Mesenchymal stem cell (in vitro differentiated cells and primary cell): ENCODE measurements at regions not wholly inside any gene's neighbourhood (a gene's known extent, or its start where the extent isn't known, plus 50 kb on each side); places are given as distances from the start of the nearest gene placed in this dataset.

Experiments
- DNase-seq: peaks from one replicate; pipeline ENCODE4 v3.0.0-alpha.2; 2013
- H2AFZ ChIP-seq: one replicate; pipeline ENCODE4 v1.6.1; 2013; ENCODE audit warnings: low read depth, mild to moderate bottlenecking, control low read depth, inconsistent platforms, low read length, moderate library complexity
- H2AK5ac ChIP-seq: 2 replicates; pipeline ENCODE4 v1.6.1; 2013; ENCODE audit warnings: low read length, moderate library complexity, mild to moderate bottlenecking, inconsistent platforms; ENCODE audit not compliant: severe bottlenecking
- H2BK120ac ChIP-seq: one replicate; pipeline ENCODE4 v1.6.1; 2013; ENCODE audit warnings: low read depth, mild to moderate bottlenecking, inconsistent platforms, low read length, moderate library complexity
- H2BK12ac ChIP-seq, 2 experiments: one replicate each; pipeline ENCODE4 v1.6.1; 2013; ENCODE audit warnings: inconsistent platforms in 2 of 2, low read length in 2 of 2, mild to moderate bottlenecking in 2 of 2, moderate library complexity in 2 of 2, control low read depth in 1 of 2
- H2BK15ac ChIP-seq: one replicate; pipeline ENCODE4 v1.6.1; 2013; ENCODE audit warnings: mild to moderate bottlenecking, low read depth, inconsistent platforms; ENCODE audit not compliant: poor library complexity, severe bottlenecking
- H2BK5ac ChIP-seq: 2 replicates; pipeline ENCODE4 v1.6.1; 2013; ENCODE audit warnings: low read depth, mild to moderate bottlenecking, low read length, control low read depth, inconsistent platforms; ENCODE audit not compliant: poor library complexity, severe bottlenecking
- H3K14ac ChIP-seq, 2 experiments: one replicate each; pipeline ENCODE4 v1.6.1; 2013; ENCODE audit warnings: inconsistent platforms in 2 of 2, low read length in 2 of 2, control low read depth in 1 of 2, mild to moderate bottlenecking in 1 of 2, moderate library complexity in 1 of 2
- H3K18ac ChIP-seq, 2 experiments: one replicate each; pipeline ENCODE4 v1.6.1; 2013; ENCODE audit warnings: inconsistent platforms in 2 of 2, low read length in 2 of 2, control low read depth in 1 of 2, low read depth in 1 of 2, mild to moderate bottlenecking in 1 of 2
- H3K23ac ChIP-seq, 2 experiments: one replicate each; pipeline ENCODE4 v1.6.1; 2013; ENCODE audit warnings: inconsistent platforms in 2 of 2, low read length in 2 of 2, mild to moderate bottlenecking in 2 of 2, moderate library complexity in 2 of 2, control low read depth in 1 of 2
- H3K27ac ChIP-seq: 2 replicates; pipeline ENCODE4 v1.5.1; 2013; ENCODE audit warnings: mild to moderate bottlenecking, moderate library complexity, low read length, control low read depth, inconsistent platforms; ENCODE audit not compliant: poor library complexity, severe bottlenecking
- H3K27me3 ChIP-seq, 2 experiments: 2 replicates each; pipeline versions ENCODE4 v1.6.1 to v1.7.0; 2013; ENCODE audit warnings: low read length in 2 of 2, mild to moderate bottlenecking in 2 of 2, moderate library complexity in 2 of 2, control low read depth in 1 of 2, inconsistent platforms in 1 of 2; ENCODE audit not compliant: control insufficient read depth in 1 of 2, insufficient read depth in 1 of 2
- H3K36me3 ChIP-seq, 2 experiments: 2 replicates each; pipeline versions ENCODE4 v1.6.1 to v1.7.0; 2013; ENCODE audit warnings: low read length in 2 of 2, control low read depth in 1 of 2, inconsistent platforms in 1 of 2, low read depth in 1 of 2, mild to moderate bottlenecking in 1 of 2; ENCODE audit not compliant: insufficient read depth in 2 of 2, control insufficient read depth in 1 of 2
- H3K4ac ChIP-seq, 2 experiments: one replicate each; pipeline ENCODE4 v1.6.1; 2013; ENCODE audit warnings: inconsistent platforms in 2 of 2, low read length in 2 of 2, mild to moderate bottlenecking in 2 of 2, moderate library complexity in 2 of 2, control low read depth in 1 of 2, low read depth in 1 of 2
- H3K4me1 ChIP-seq: 2 replicates; pipeline ENCODE4 v1.6.1; 2013; ENCODE audit warnings: low read depth, low read length, control low read depth; ENCODE audit not compliant: control insufficient read depth, insufficient read depth
- H3K4me2 ChIP-seq: 2 replicates; pipeline ENCODE4 v1.6.1; 2013; ENCODE audit warnings: low read length, mild to moderate bottlenecking, inconsistent platforms; ENCODE audit not compliant: poor library complexity, severe bottlenecking
- H3K4me3 ChIP-seq, 2 experiments: 2 replicates each; pipeline versions ENCODE4 v1.5.1 to v1.7.0; 2013; ENCODE audit warnings: low read length in 2 of 2, mild to moderate bottlenecking in 2 of 2, control low read depth in 1 of 2, low read depth in 1 of 2; ENCODE audit not compliant: insufficient read depth in 1 of 2
- H3K79me1 ChIP-seq: replicated peaks from 2 replicates; pipeline ENCODE4 v1.6.1; 2013; ENCODE audit warnings: mild to moderate bottlenecking, control low read depth, low read length, inconsistent platforms; ENCODE audit not compliant: poor library complexity, severe bottlenecking
- H3K9ac ChIP-seq: 2 replicates; pipeline ENCODE4 v1.7.0; 2013; ENCODE audit warnings: mild to moderate bottlenecking, low read length, moderate library complexity
- H3K9me3 ChIP-seq: 2 replicates; pipeline ENCODE4 v1.7.0; 2013; ENCODE audit warnings: mild to moderate bottlenecking, low read length; ENCODE audit not compliant: control insufficient read depth
- H4K8ac ChIP-seq: one replicate; pipeline ENCODE4 v1.6.1; 2013; ENCODE audit warnings: inconsistent platforms, mild to moderate bottlenecking, low read length, moderate library complexity
- H4K91ac ChIP-seq: one replicate; pipeline ENCODE4 v1.6.1; 2013; ENCODE audit warnings: mild to moderate bottlenecking, low read length, inconsistent platforms
- WGBS: methylation state at CpG from one replicate; pipeline ENCODE4 v1.1.7; 2013; ENCODE audit warnings: mixed read lengths; 5-methylcytosine and 5-hydroxymethylcytosine counted together

- Histone ChIP-seq H3K36me3 (no peaks in the 10 kb centered on the region), H3K14ac (no peak overlapping the region), H3K4me1 (no peaks in the 10 kb centered on the region), H2BK120ac (no peak overlapping the region), H3K23ac (no peak overlapping the region), H2AK5ac (no peak overlapping the region), H3K18ac (no peak overlapping the region), H2BK15ac (no peak overlapping the region), H2AFZ (no peak overlapping the region), H4K8ac (no peak overlapping the region), H3K79me1 (no peaks in the 10 kb centered on the region), H3K27me3 (no peaks in the 10 kb centered on the region), H3K4ac (no peak overlapping the region), H2BK12ac (no peak overlapping the region), H3K4me2 (no peak overlapping the region), H3K9me3 (no peaks in the 10 kb centered on the region), H3K4me3 (no peak overlapping the region), H3K9ac (no peak overlapping the region), H2BK5ac (no peak overlapping the region), H4K91ac (no peak overlapping the region), H3K27ac (no peak overlapping the region)
- DNase-seq = no peak
- 96% methylated on average over 8 of the region's 9 CpGs for WGBS
Observed at GRCh38 chr10:10626734-10627133, 390.9 kb upstream of the CELF2 start.

- Histone ChIP-seq H2BK12ac (no peak overlapping the region), H3K18ac (no peak overlapping the region), H3K27me3 (no peaks in the 10 kb centered on the region), H3K23ac (no peak overlapping the region), H3K9ac (no peak overlapping the region), H2BK120ac (no peak overlapping the region), H2BK15ac (no peak overlapping the region), H3K36me3 (no peaks in the 10 kb centered on the region), H3K9me3 (no peaks in the 10 kb centered on the region), H3K4ac (no peak overlapping the region), H2AFZ (no peak overlapping the region), H3K79me1 (no peaks in the 10 kb centered on the region), H2AK5ac (no peak overlapping the region), H3K4me2 (no peak overlapping the region), H2BK5ac (no peak overlapping the region), H3K4me3 (no peak overlapping the region), H4K91ac (no peak overlapping the region), H4K8ac (no peak overlapping the region), H3K14ac (no peak overlapping the region), H3K4me1 (no peaks in the 10 kb centered on the region), H3K27ac (no peak overlapping the region)
- WGBS = 100% methylated on average over 1 of the region's 1 CpG
- DNase-seq = no peak
Observed at GRCh38 chr10:10627414-10627813, 390.3 kb upstream of the CELF2 start.

- Histone ChIP-seq H3K4me1 (no peaks in the 10 kb centered on the region), H3K36me3 (no peaks in the 10 kb centered on the region), H3K27me3 (no peaks in the 10 kb centered on the region), H2BK12ac (no peak overlapping the region), H2BK120ac (no peak overlapping the region), H2AK5ac (no peak overlapping the region), H3K4ac (no peak overlapping the region), H2AFZ (no peak overlapping the region), H3K27ac (no peak overlapping the region), H3K4me2 (no peak overlapping the region), H3K9ac (no peak overlapping the region), H3K4me3 (no peak overlapping the region), H3K79me1 (no peaks in the 10 kb centered on the region), H4K8ac (no peak overlapping the region), H2BK15ac (no peak overlapping the region), H2BK5ac (no peak overlapping the region), H3K9me3 (no peaks in the 10 kb centered on the region), H3K18ac (no peak overlapping the region), H3K14ac (no peak overlapping the region), H3K23ac (no peak overlapping the region), H4K91ac (no peak overlapping the region)
- no peak for DNase-seq
- 100% methylated on average over 1 of the region's 3 CpGs for WGBS
Observed at GRCh38 chr10:10629512-10629911, 388.2 kb upstream of the CELF2 start.

- H4K91ac ChIP-seq = no peak overlapping the region
- DNase-seq = no peak
- no peak overlapping the region for H3K23ac ChIP-seq
- H3K4ac ChIP-seq = no peak overlapping the region
- WGBS = 69% methylated on average over 2 of the region's 3 CpGs
- H3K27ac ChIP-seq = no peak overlapping the region
- no peak overlapping the region for H3K4me3 ChIP-seq
- H3K36me3 ChIP-seq = no peaks in the 10 kb centered on the region
- no peaks in the 10 kb centered on the region for H3K4me1 ChIP-seq
- H2BK15ac ChIP-seq = no peak overlapping the region
- H3K9me3 ChIP-seq = no peaks in the 10 kb centered on the region
- H3K4me2 ChIP-seq = no peak overlapping the region
- H3K27me3 ChIP-seq = no peaks in the 10 kb centered on the region
- no peak overlapping the region for H2BK120ac ChIP-seq
- H3K79me1 ChIP-seq = no peaks in the 10 kb centered on the region
- H2AFZ ChIP-seq = no peak overlapping the region
- no peak overlapping the region for H2BK5ac ChIP-seq
- no peak overlapping the region for H4K8ac ChIP-seq
- no peak overlapping the region for H2AK5ac ChIP-seq
- H3K14ac ChIP-seq = no peak overlapping the region
- no peak overlapping the region for H3K18ac ChIP-seq
- no peak overlapping the region for H3K9ac ChIP-seq
- H2BK12ac ChIP-seq = no peak overlapping the region
Observed at GRCh38 chr10:10630281-10630680, 387.4 kb upstream of the CELF2 start.
